ENCODE measurements at regions not wholly inside any gene's neighbourhood (a gene's known extent, or its start where the extent isn't known, plus 50 kb on each side); places are given as distances from the start of the nearest gene placed in this dataset.

DNA sequence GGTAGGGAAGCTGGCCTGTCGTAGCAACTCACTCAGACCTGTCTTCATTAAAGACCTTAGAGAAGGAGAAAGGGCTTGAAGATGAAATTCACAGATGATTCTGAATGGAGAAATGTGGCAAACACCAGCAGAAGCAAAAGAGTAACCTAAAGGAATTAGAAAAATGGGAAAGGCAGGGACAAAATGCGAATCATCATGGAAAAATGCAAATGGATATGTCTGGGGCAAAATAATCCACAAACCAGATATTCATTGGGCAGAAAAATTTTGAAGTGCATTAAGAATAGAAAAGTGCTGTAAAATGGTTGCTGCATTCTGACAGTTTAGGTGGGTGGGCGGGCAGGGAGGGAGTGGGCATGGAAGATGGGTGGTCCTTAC lies 156.9 kb upstream of the RASGRP1 start:
- in situ Hi-C loops (cut with HindIII; ENCODE audit: low sequenced_read_pairs), result no loop called here
- no peak for DNase-seq (ENCODE audit: low read depth, low spot score)
- TF ChIP-seq, protein P1, sequence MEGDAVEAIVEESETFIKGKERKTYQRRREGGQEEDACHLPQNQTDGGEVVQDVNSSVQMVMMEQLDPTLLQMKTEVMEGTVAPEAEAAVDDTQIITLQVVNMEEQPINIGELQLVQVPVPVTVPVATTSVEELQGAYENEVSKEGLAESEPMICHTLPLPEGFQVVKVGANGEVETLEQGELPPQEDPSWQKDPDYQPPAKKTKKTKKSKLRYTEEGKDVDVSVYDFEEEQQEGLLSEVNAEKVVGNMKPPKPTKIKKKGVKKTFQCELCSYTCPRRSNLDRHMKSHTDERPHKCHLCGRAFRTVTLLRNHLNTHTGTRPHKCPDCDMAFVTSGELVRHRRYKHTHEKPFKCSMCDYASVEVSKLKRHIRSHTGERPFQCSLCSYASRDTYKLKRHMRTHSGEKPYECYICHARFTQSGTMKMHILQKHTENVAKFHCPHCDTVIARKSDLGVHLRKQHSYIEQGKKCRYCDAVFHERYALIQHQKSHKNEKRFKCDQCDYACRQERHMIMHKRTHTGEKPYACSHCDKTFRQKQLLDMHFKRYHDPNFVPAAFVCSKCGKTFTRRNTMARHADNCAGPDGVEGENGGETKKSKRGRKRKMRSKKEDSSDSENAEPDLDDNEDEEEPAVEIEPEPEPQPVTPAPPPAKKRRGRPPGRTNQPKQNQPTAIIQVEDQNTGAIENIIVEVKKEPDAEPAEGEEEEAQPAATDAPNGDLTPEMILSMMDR (IDR thresholded peaks at IDR 0.05; ENCODE audit: low read depth, low read length), result no peak
- H3K4me3 ChIP-seq (ENCODE audit: low read depth, low read length), result no peak overlapping the region

DNA sequence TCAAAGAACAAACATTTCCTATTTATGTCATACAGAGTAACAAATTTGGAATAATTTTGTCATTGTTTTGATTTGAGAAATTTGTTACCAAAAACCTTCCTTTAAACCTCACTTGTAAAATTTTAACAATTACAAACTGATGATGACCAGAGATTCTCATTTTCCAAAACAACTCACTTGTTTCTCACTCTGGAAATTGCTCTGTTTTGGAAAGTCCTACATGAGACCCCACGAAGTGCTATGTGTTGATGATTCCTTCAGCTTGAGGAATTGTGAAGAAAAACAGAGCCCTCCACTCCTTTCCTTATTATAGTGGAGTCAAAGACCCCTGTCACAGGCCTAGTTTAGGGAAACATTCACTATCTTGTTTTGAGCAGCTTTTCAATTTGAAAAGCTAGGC lies 157.6 kb upstream of the RASGRP1 start:
- TF ChIP-seq, protein P1 (IDR thresholded peaks at IDR 0.05; ENCODE audit: low read depth, low read length), result no peak
- in situ Hi-C loops (cut with HindIII; ENCODE audit: low sequenced_read_pairs), result no loop called here
- no peak overlapping the region for H3K4me3 ChIP-seq (ENCODE audit: low read depth, low read length)
- DNase-seq (ENCODE audit: low read depth, low spot score), result no peak

DNA sequence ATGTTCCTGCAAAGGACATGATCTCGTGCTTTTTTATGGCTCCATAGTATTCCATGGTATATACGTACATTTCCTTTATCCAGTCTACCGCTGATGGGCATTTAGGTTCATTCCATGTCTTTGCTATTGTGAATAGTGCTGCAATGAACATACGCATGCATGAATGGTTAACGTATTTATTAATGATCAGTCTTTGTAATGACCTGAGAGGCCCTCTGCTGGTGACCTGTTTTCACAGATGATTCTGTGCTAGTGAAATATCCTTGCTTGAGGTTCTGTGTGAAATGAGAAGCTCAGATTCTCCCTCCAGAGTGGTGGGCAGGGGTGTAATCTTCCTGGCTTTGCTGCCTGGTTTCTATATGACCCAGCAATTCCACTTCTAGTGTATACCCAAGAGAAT lies 160.2 kb upstream of the RASGRP1 start:
- TF ChIP-seq, protein P1 (IDR thresholded peaks at IDR 0.05; ENCODE audit: low read depth, low read length), result no peak
- in situ Hi-C loops (cut with HindIII; ENCODE audit: low sequenced_read_pairs), result no loop called here
- DNase-seq (ENCODE audit: low read depth, low spot score), result no peak
- no peak overlapping the region for H3K4me3 ChIP-seq (ENCODE audit: low read depth, low read length)

DNA sequence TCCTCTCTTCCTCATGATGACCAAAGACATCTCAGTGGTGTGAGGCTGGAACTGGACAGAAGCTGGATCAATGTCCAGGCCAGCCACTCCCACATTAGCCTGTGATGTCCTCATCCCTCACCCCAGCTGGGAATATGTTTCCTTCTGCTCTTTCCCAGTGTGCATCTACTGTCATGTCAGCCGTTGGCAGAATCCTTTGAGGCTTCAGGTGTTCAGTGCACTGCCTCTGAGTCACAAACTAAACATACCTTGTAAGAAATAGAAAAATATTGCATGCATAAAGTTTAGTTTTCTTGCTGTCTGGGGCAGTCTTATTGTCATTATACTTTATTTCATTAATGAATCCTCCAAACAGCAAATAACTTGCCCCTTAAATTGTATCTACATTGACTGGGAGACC lies 161.6 kb upstream of the RASGRP1 start:
- H3K4me3 ChIP-seq (ENCODE audit: low read depth, low read length), result no peak overlapping the region
- in situ Hi-C loops (cut with HindIII; ENCODE audit: low sequenced_read_pairs), result no loop called here
- no peak for DNase-seq (ENCODE audit: low read depth, low spot score)
- TF ChIP-seq, protein P1 (IDR thresholded peaks at IDR 0.05; ENCODE audit: low read depth, low read length), result no peak

DNA sequence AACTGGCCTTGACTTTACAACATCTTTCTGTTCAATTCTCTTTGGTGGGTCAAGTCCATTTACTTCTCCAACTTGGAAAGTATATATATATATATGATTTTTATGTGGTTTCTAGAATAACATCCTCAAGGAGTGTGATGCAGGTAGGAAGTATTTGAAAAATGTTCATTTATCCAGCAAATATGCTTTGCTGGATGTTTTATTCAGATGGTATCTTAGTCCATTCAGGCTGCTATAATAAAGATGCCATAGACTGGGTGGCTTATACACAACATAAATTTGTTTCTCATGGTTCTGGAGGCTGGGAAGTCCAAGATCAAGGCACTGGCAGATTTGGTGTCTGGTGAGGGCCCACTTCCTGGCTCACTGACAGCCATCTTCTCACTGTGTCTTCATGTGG lies 168.7 kb upstream of the RASGRP1 start:
- TF ChIP-seq, protein P1 (IDR thresholded peaks at IDR 0.05; ENCODE audit: low read depth, low read length), result no peak
- in situ Hi-C loops (cut with HindIII; ENCODE audit: low sequenced_read_pairs), result no loop called here
- H3K4me3 ChIP-seq (ENCODE audit: low read depth, low read length), result no peak overlapping the region
- DNase-seq (ENCODE audit: low read depth, low spot score), result no peak

DNA sequence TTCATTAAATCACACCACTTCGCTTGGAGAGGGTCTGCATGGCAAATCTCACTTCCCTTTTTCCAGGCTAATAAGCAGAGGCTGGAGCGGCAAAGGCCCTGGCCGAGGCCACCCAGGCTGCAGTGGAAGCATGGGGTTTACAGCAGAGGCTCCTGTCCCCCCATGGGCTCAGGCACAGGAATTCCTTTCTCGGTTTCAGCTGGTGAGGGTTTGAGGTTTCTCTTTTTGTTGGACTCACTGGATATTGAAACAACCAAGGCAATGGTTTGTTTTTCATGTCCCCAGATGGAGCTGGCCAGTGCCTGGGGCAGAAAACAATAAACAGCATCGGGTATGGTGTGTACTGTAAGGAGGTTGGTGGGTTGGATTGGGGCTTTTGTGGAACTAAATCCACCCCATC lies 175.6 kb upstream of the RASGRP1 start:
- TF ChIP-seq, protein P1 (IDR thresholded peaks at IDR 0.05; ENCODE audit: low read depth, low read length), result no peak
- no peak for DNase-seq (ENCODE audit: low read depth, low spot score)
- in situ Hi-C loops (cut with HindIII; ENCODE audit: low sequenced_read_pairs), result no loop called here
- H3K4me3 ChIP-seq (ENCODE audit: low read depth, low read length), result no peak overlapping the region

DNA sequence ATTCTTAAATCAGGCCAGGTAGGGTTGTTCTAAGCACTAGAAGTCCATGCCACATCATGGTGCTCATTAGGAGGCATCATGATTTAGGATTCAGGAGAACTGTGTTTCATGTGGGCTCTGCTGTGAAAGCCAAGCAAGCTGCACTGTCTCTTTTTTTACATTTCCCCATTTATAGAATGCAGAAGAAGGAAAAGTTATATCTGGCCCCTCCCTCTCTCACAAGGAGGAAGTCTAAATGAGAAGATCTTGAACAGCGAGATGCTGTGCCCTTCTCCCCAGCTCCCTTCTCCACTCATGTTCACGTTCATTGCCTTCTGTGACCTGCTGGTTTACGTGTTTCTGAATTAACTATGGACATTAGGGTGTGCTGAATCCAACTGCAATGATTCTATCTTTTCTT lies 178.5 kb upstream of the RASGRP1 start:
- no peak overlapping the region for H3K4me3 ChIP-seq (ENCODE audit: low read depth, low read length)
- no peak for DNase-seq (ENCODE audit: low read depth, low spot score)
- TF ChIP-seq, protein P1 (IDR thresholded peaks at IDR 0.05; ENCODE audit: low read depth, low read length), result no peak
- in situ Hi-C loops (cut with HindIII; ENCODE audit: low sequenced_read_pairs), result no loop called here

Data from astrocyte of the spinal cord (primary cell).